EH (cell line): ENCODE measurements at regions not wholly inside any gene's neighbourhood (a gene's known extent, or its start where the extent isn't known, plus 50 kb on each side); places are given as distances from the start of the nearest gene placed in this dataset.
"Not testable (repeated sequence)": the region's sequence is repeated elsewhere in the genome, so short reads cannot be mapped to it uniquely, and the experiment has no call there.

Source experiments
- DNase-seq: peaks from one replicate; pipeline ENCODE4 v3.0.0-alpha.2; 2015; ENCODE audit warnings: low read depth

GRCh38 chr2:91742973-91743490 is 3051.6 kb downstream of the RPIA start:
- DNase-seq = not testable (repeated sequence)

DNA sequence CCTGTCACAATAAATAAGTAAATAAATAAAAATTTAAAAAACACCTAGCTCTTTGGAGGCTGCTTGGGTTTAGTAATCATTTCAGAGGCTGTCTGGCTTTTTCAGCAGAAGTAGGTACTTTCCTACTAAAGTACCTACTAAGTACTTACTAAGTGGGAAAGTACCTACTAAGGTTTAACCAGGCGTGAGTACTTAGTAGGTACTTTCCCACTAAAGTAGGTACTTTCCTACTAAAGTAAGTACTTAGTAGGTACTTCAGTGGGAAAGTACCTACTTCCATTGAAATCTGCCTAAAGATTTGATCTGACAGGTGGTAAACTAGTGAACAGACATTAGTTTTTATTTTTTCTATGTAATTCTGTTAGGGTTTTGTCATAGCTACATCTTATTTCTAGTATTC is 3052.4 kb downstream of the RPIA start:
- not testable (repeated sequence) for DNase-seq

DNA sequence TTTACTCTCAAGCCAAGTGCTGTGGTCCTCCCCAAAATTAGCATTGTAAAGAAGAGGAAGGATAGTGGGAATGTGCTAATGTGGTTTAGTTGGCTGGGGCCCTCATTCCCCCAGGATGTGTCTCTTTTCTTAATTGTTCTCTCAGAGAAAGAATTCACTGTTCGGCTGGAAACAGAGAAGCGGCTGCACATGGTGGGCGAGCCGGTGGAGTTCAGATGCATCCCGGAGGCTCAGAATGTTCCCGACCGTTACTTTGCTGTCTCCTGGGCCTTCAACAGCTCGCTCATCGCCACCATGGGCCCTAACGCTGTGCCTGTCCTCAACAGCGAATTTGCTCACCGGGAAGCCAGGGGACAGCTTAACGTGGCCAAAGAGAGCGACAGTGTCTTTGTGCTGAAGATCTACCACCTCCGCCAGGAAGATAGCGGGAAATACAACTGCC is 3053.2 kb downstream of the RPIA start:
- DNase-seq = not testable (repeated sequence)

DNA sequence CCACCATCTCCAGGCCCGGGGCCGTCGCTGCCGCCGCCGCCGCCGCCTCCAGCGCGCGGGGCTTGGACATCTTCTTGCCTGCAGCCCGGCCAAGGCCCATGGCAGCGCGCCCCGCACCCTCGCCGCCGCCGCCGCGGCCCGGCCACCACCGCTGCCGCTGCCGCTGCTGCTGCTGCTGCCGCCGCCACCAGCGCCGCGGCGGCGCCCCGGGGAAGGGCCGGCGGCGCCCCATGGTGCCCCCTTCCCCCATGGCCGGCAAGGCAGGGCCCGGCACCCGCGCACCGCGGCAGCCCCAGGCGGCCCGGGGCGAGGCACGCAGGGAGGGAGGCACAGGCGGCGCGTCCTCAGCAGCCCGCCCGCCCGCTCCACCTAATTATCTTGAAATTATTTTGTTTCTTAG is 3057.4 kb downstream of the RPIA start:
- DNase-seq = no peak

DNA sequence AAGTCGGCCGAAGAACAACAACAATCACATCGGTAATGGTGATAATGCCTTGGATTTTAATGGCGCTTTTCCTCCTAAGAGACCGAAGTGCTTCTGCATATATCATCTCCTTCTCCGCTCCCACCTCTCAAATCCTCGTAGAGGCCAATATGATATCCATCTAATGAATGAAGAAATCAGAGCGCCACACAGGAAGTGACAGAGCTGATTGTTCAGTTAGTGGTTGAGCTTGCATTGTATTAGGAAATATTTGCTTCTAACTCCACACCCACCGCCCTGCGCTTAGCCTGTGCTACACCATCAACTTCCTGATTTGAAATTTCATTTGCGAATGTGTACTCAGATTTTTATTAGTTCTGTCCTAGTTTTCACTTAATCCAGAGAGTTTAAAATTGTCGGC is 3058.2 kb downstream of the RPIA start:
- DNase-seq = not testable (repeated sequence)

GRCh38 chr2:91759361-91759941 is 3068.0 kb downstream of the RPIA start:
- not testable (repeated sequence) for DNase-seq

DNA sequence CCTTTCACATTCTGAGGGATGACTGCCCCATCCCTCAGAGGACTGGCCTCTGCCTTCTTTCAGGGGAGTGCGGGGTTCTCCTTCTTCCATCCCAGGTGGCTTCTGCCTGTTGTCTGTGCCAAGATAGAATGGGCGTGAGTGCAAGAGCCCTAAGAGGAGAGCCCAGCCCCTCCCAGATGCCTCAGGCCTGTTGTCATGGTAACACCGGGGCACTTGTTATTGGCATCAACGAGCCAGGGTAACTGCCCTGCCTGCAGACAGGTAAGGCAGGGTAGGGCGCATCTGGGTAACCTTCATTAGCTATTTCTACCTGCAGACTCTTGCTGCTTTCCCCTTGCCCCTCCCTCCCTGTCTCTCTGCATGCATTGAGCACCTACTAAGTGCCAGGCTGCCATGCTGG is 3069.2 kb downstream of the RPIA start:
- not testable (repeated sequence) for DNase-seq

DNA sequence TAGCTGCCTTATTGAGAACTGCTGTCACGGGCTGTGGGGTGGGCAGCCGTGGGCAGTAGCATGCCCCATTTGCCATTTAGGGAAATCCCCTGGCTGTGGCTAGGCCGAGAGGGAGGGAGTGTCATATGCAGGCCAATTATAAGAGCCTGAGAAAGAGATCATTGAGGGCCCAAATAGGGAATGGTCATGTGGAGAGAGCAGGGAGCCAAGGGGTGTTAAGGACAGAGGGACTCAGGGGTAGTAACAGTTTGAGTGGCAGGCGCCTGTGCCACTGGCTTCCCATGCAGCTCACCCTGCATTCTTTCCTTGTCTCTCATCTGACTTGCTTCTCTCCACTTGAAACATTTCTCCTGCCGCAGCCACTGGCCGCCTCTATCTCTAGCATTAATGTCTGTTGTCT is 3070.8 kb downstream of the RPIA start:
- DNase-seq = not testable (repeated sequence)

DNA sequence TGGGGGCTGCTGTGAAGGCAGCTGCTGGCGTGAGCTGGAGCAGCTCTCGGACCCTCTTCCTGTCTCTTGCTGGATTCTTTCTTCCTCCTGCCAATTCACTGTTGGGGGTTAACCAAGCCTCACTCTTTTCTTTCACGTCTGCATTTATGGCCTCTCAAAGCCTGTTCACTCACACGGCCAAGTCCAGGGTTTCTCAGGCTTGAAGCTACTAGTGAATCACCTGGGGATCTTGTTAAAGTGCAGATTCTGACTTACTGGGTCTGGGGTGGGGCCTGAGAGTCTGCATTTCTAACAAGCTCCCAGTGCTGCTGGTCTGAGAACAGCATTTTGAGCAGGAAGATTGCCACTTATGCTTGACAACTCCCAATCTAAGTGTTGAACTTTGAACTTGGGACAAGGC is 3072.2 kb downstream of the RPIA start:
- not testable (repeated sequence) for DNase-seq

- DNase-seq = peak; percentile 32
Measured at GRCh38 chr2:91764581-91765002, 3073.1 kb downstream of the RPIA start.

DNA sequence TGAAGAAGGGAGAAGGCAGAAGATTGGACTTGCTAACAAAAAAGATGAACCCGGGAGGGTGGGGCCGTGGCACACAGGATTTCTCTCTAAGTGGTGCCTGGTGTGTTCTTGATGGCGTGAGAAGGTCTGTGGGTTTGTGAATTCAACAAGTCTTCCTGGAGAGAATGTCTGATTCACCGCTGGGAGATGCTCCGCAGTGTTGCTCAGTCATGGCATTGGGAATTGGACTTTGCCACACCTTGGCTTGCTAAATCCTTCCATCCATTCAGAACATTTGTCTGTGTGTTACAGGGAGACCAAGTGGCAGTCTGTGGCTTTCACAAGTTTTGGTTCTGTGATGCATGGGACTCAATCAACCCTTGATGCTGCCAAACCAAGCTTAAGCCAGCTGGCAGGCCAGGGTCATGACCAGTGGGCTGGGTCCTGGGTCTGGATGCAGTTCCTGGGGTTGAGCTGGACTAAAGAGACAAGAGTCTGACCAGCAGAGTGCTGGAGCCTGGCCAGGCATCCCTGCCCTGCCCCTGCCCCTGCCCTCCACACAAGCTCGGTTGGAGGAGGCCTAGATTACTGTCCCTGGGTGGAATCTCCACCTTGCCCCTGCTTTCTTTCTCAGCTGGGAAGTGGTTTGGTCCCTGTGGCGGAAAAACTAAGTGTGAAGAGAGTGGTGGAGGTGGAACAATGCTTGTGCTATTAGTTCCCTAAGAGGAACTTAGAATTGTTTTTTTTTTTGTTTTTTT is 3073.7 kb downstream of the RPIA start:
- DNase-seq = not testable (repeated sequence)

GRCh38 chr2:91766349-91767048 is 3075.0 kb downstream of the RPIA start:
- peak; percentile 82 for DNase-seq

DNA sequence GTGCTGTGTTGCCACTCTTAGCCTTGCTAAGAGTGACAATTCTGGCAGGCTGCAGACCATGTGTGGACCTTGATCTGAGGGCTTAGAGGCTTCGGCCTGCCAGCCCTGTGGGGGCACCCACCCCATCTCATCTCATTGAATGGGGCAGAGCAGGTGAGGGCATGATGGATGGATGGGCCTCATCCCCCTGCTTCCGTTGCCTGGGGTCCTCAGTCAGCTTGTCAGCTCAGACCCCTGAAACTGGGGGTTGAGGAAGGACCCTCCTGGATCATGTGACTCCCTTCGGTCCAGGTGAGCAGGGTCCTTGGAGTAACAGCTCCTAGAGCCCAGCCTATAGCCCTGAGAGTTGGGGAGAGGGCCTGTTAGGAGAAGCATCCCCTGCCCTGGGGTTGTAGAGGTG is 3076.8 kb downstream of the RPIA start:
- DNase-seq = not testable (repeated sequence)

DNA sequence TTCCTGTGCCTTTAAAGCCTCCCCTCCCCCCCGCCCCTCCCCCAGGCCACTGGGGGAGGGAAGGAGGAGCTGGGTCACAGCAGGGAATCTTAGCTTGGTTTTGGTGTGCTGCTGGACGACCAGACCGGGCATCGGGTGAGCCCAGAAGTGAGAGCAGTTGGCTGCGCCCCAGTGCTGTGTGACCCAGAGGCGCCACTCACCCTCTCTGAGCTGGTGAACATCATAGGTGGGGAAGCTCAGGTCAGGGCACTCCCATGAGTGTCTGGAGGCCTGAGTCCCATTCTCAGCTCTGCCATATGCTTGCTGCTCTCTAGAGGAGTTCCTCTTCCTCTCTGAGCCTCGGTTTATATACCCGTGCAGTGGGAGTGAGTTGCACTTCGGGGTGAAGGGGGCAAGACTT is 3077.5 kb downstream of the RPIA start:
- DNase-seq = not testable (repeated sequence)

GRCh38 chr2:91770046-91770575 is 3078.6 kb downstream of the RPIA start:
- DNase-seq = not testable (repeated sequence)

GRCh38 chr2:91771604-91772003 is 3080.1 kb downstream of the RPIA start:
- DNase-seq = not testable (repeated sequence)

- peak; percentile 2 for DNase-seq
Measured at GRCh38 chr2:91772240-91772937, 3080.9 kb downstream of the RPIA start.

- not testable (repeated sequence) for DNase-seq
Measured at GRCh38 chr2:91773810-91774209, 3082.3 kb downstream of the RPIA start.

- not testable (repeated sequence) for DNase-seq
Measured at GRCh38 chr2:91775193-91775592, 3083.7 kb downstream of the RPIA start.

- DNase-seq = not testable (repeated sequence)
Measured at GRCh38 chr2:91780324-91780723, 3088.9 kb downstream of the RPIA start.

GRCh38 chr2:91809391-91809790 is 3061.8 kb upstream of the TEKT4 start:
- DNase-seq = not testable (repeated sequence)
